Lower leg skin (tissue), 4 donors: ENCODE measurements at regions not wholly inside any gene's neighbourhood (a gene's known extent, or its start where the extent isn't known, plus 50 kb on each side); places are given as distances from the start of the nearest gene placed in this dataset.

Experiments used
- DNase-seq, 2 donors: peaks; one replicate each; pipeline ENCODE4 v3.0.0-alpha.2; 2019; ENCODE audit warnings: low spot score in 2 of 2
- H3K4me3 ChIP-seq: fragments of 200-600 bp; sonication (generic); 2 replicates; pipeline ENCODE4 v1.5.1; 2017; ENCODE audit warnings: mild to moderate bottlenecking, low read depth; ENCODE audit not compliant: poor library complexity, severe bottlenecking
- CTCF ChIP-seq, 3 donors: fragments of 450-650 bp; IDR thresholded peaks; one replicate each; pipeline ENCODE4 v1.5.1; 2016; ENCODE audit warnings: antibody characterized with exemption in 3 of 3, mild to moderate bottlenecking in 3 of 3, moderate library complexity in 2 of 3
- POLR2A ChIP-seq, 2 donors: fragments of 450-650 bp; IDR thresholded peaks; one replicate each; pipeline ENCODE4 v1.6.1; 2016 to 2017; ENCODE audit warnings: antibody characterized with exemption in 2 of 2, mild to moderate bottlenecking in 1 of 2, moderate library complexity in 1 of 2
- WGBS, 2 donors: methylation state at CpG; one replicate each; pipeline ENCODE4 v1.1.5; 2018; 5-methylcytosine and 5-hydroxymethylcytosine counted together
- intact Hi-C: fragments of 100-400 bp; cut with DNase I; formaldehyde crosslinking; loops from one replicate; pipeline ENCODE4 v1.15.0; 2023; ENCODE audit warnings: low total_unique reads

GRCh38 chr20:7571521-7572055, 368.7 kb downstream of the HAO1 start:
- intact Hi-C loops, result no loop called here
- H3K4me3 ChIP-seq, result no peak overlapping the region
- DNase-seq, result no peak
- TF ChIP-seq CTCF (IDR thresholded peaks at IDR 0.05), result no peak
- no peak for TF ChIP-seq POLR2A (IDR thresholded peaks at IDR 0.05)
- 53 to 60% methylated on average over 5 of the region's 5 CpGs for WGBS, 2 donors

GRCh38 chr20:7579888-7580287, 360.4 kb downstream of the HAO1 start:
- WGBS, 2 donors, result 55 to 78% methylated on average over 3 of the region's 3 CpGs
- no peak for DNase-seq
- intact Hi-C loops, result no loop called here
- H3K4me3 ChIP-seq, result no peak overlapping the region
- TF ChIP-seq CTCF (IDR thresholded peaks at IDR 0.05) (no peak), POLR2A (IDR thresholded peaks at IDR 0.05) (no peak)

- DNase-seq, result no peak
- no peak overlapping the region for H3K4me3 ChIP-seq
- TF ChIP-seq CTCF (IDR thresholded peaks at IDR 0.05) (no peak), POLR2A (IDR thresholded peaks at IDR 0.05) (no peak)
- 68 to 80% methylated on average over 6 of the region's 6 CpGs for WGBS, 2 donors
- intact Hi-C loops, result no loop called here
These were observed 355.1 kb downstream of the HAO1 start for GRCh38 chr20:7585126-7585679.

- TF ChIP-seq CTCF (IDR thresholded peaks at IDR 0.05) (no peak), POLR2A (IDR thresholded peaks at IDR 0.05) (no peak)
- WGBS, 2 donors, result 59 to 61% methylated on average over 1 of the region's 1 CpG
- H3K4me3 ChIP-seq, result no peak overlapping the region
- intact Hi-C loops, result no loop called here
- DNase-seq, result no peak
These were observed 353.8 kb downstream of the HAO1 start for GRCh38 chr20:7586481-7586880.

GRCh38 chr20:7589164-7589563, 351.1 kb downstream of the HAO1 start:
- intact Hi-C loops, result no loop called here
- 92 to 97% methylated on average over 1 of the region's 1 CpG for WGBS, 2 donors
- TF ChIP-seq CTCF (IDR thresholded peaks at IDR 0.05), result no peak
- no peak for TF ChIP-seq POLR2A (IDR thresholded peaks at IDR 0.05)
- H3K4me3 ChIP-seq, result no peak overlapping the region
- no peak for DNase-seq

- intact Hi-C loops, result no loop called here
- H3K4me3 ChIP-seq, result no peak overlapping the region
- no peak for DNase-seq
- WGBS, 2 donors, result 77 to 79% methylated on average over 3 of the region's 3 CpGs
- no peak for TF ChIP-seq POLR2A (IDR thresholded peaks at IDR 0.05)
- no peak for TF ChIP-seq CTCF (IDR thresholded peaks at IDR 0.05)
These were observed 343.7 kb downstream of the HAO1 start for GRCh38 chr20:7596541-7596940.
